H1 (cell line): ENCODE measurements at regions not wholly inside any gene's neighbourhood (a gene's known extent, or its start where the extent isn't known, plus 50 kb on each side); places are given as distances from the start of the nearest gene placed in this dataset.

Experiments
- CTCF ChIA-PET: fragments of 300-600 bp; sonication (Branson Sonifier 250); formaldehyde crosslinking; loops from one replicate; lab custom pipeline; 2021; ENCODE audit not compliant: partially characterized antibody; lab: Charles Lee
- POLR2A ChIA-PET: fragments of 300-600 bp; sonication (Branson Sonifier 250); formaldehyde crosslinking; loops from one replicate; lab custom pipeline; 2021; ENCODE audit warnings: inconsistent platforms; ENCODE audit not compliant: partially characterized antibody; lab: Charles Lee
- DNase-seq, 2 experiments: peaks; one replicate each; pipeline versions ENCODE4 v3.0.0 to v3.0.0-alpha.2; 2010 to 2022; ENCODE audit warnings: low spot score in 2 of 2, low read depth in 1 of 2, mixed read lengths in 1 of 2
- FAIRE-seq: peaks from 2 replicates; lab custom pipeline; 2011; peaks lifted over from hg19 to GRCh38; lab: Jason Lieb, UNC
- H2AFZ ChIP-seq: 2 replicates; pipeline ENCODE4 v1.8.1; 2012; ENCODE audit warnings: low read length, inconsistent platforms
- H2AK5ac ChIP-seq: 2 replicates; pipeline ENCODE4 v1.6.1; 2013; ENCODE audit warnings: low read depth, low read length
- H2BK120ac ChIP-seq: replicated peaks from 2 replicates; pipeline ENCODE3; 2013; ENCODE audit warnings: low read depth, low read length, inconsistent platforms
- H2BK12ac ChIP-seq: 2 replicates; pipeline ENCODE4 v1.6.1; 2013; ENCODE audit warnings: low read depth, low read length
- H2BK15ac ChIP-seq: 2 replicates; pipeline ENCODE4 v1.6.1; 2013; ENCODE audit warnings: low read length
- H2BK20ac ChIP-seq: 2 replicates; pipeline ENCODE4 v1.6.1; 2013; ENCODE audit warnings: low read length
- H2BK5ac ChIP-seq: 2 replicates; pipeline ENCODE4 v1.6.1; 2013; ENCODE audit warnings: low read depth, low read length
- H3K14ac ChIP-seq: 2 replicates; pipeline ENCODE4 v1.6.1; 2013; ENCODE audit warnings: inconsistent platforms; ENCODE audit not compliant: insufficient read length
- H3K18ac ChIP-seq: 2 replicates; pipeline ENCODE4 v1.6.1; 2013; ENCODE audit warnings: low read length; ENCODE audit errors: extremely low read depth
- H3K23ac ChIP-seq: 2 replicates; pipeline ENCODE4 v1.6.1; 2013; ENCODE audit warnings: inconsistent platforms; ENCODE audit not compliant: insufficient read length
- H3K23me2 ChIP-seq: 2 replicates; pipeline ENCODE4 v1.6.1; 2013; ENCODE audit warnings: low read depth, low read length
- H3K27ac ChIP-seq: 2 replicates; pipeline ENCODE4 v1.6.1; 2011; ENCODE audit warnings: low read depth, low read length, inconsistent platforms
- H3K27me3 ChIP-seq, 4 experiments: replicated peaks in 1 of 4; 1 replicate in 1 of 4; 2 replicates in 3 of 4; pipeline versions ENCODE4 v1.6.1 to v1.8.1; 2011 to 2013; ENCODE audit warnings: low read length in 3 of 4, mild to moderate bottlenecking in 3 of 4, inconsistent platforms in 2 of 4, mixed read lengths in 2 of 4, moderate library complexity in 1 of 4; ENCODE audit not compliant: control insufficient read depth in 3 of 4, insufficient read depth in 3 of 4; ENCODE audit errors: extremely low read depth in 1 of 4
- H3K36me3 ChIP-seq, 4 experiments: 2 replicates each; pipeline versions ENCODE4 v1.6.1 to v1.8.1; 2011 to 2013; ENCODE audit warnings: mild to moderate bottlenecking in 4 of 4, low read length in 3 of 4, moderate library complexity in 2 of 4, control low read depth in 1 of 4, inconsistent platforms in 1 of 4; ENCODE audit not compliant: insufficient read depth in 4 of 4, control insufficient read depth in 2 of 4
- H3K4ac ChIP-seq: replicated peaks from 2 replicates; pipeline ENCODE3; 2013; ENCODE audit warnings: low read length, low read depth, mixed read lengths, inconsistent platforms; ENCODE audit not compliant: insufficient read length
- H3K4me1 ChIP-seq, 4 experiments: replicated peaks in 1 of 4; 1 replicate in 1 of 4; 2 replicates in 3 of 4; pipeline versions ENCODE4 v1.6.1 to v1.8.1; 2011 to 2013; ENCODE audit warnings: low read length in 3 of 4, inconsistent platforms in 2 of 4, mixed read lengths in 1 of 4; ENCODE audit not compliant: insufficient read depth in 4 of 4, control insufficient read depth in 3 of 4
- H3K4me2 ChIP-seq, 2 experiments: 2 replicates each; pipeline versions ENCODE4 v1.6.1 to v1.8.1; 2011 to 2013; ENCODE audit warnings: low read depth in 2 of 2, low read length in 2 of 2, control low read depth in 1 of 2, inconsistent platforms in 1 of 2, mild to moderate bottlenecking in 1 of 2; ENCODE audit not compliant: insufficient read depth in 1 of 2
- H3K4me3 ChIP-seq, 4 experiments: fragments of 200-600, 300-600 bp in 1 of 4; sonication (generic), shearing (Covaris generic), sonication (Bioruptor Twin) in 1 of 4; 2 replicates each; pipeline versions ENCODE4 v1.5.1 to v1.8.1; 2011 to 2016; ENCODE audit warnings: low read length in 4 of 4, low read depth in 3 of 4, control low read depth in 2 of 4, inconsistent platforms in 2 of 4, mild to moderate bottlenecking in 2 of 4, mixed read lengths in 1 of 4, moderate library complexity in 1 of 4; ENCODE audit not compliant: insufficient read depth in 2 of 4; ENCODE audit errors: extremely low read depth in 1 of 4
- H3K56ac ChIP-seq: replicated peaks from 2 replicates; pipeline ENCODE3; 2013; ENCODE audit warnings: low read depth, mild to moderate bottlenecking, mixed read lengths, low read length, inconsistent platforms; ENCODE audit not compliant: insufficient read length
- H3K79me1 ChIP-seq: 2 replicates; pipeline ENCODE4 v1.6.1; 2013; ENCODE audit warnings: low read depth, low read length, control low read depth
- H3K79me2 ChIP-seq, 2 experiments: 2 replicates each; pipeline versions ENCODE4 v1.6.1 to v1.8.1; 2012 to 2013; ENCODE audit warnings: low read length in 2 of 2, mild to moderate bottlenecking in 2 of 2, inconsistent platforms in 1 of 2; ENCODE audit not compliant: insufficient read depth in 2 of 2, control insufficient read depth in 1 of 2
- H3K9ac ChIP-seq, 4 experiments: replicated peaks in 1 of 4; 1 replicate in 1 of 4; 2 replicates in 3 of 4; pipeline versions ENCODE4 v1.6.1 to v1.8.1; 2011 to 2013; ENCODE audit warnings: low read depth in 3 of 4, low read length in 3 of 4, control low read depth in 2 of 4, mild to moderate bottlenecking in 2 of 4, moderate library complexity in 2 of 4, inconsistent platforms in 1 of 4; ENCODE audit errors: extremely low read depth in 1 of 4
- H3K9me3 ChIP-seq, 2 experiments: 2 replicates each; pipeline versions ENCODE4 v1.6.1 to v1.8.1; 2012 to 2013; ENCODE audit warnings: mild to moderate bottlenecking in 2 of 2, moderate library complexity in 2 of 2, control low read depth in 1 of 2, inconsistent platforms in 1 of 2, low read depth in 1 of 2, low read length in 1 of 2, mixed read lengths in 1 of 2; ENCODE audit not compliant: insufficient read depth in 2 of 2
- H4K20me1 ChIP-seq, 2 experiments: replicated peaks in 1 of 2; 2 replicates each; pipeline versions ENCODE3 to v1.8.1; 2011 to 2013; ENCODE audit warnings: inconsistent platforms in 2 of 2, low read length in 2 of 2, mild to moderate bottlenecking in 1 of 2; ENCODE audit not compliant: insufficient read depth in 2 of 2, control insufficient read depth in 1 of 2
- H4K5ac ChIP-seq: 2 replicates; pipeline ENCODE4 v1.6.1; 2013; ENCODE audit warnings: low read length, low read depth, mixed read lengths, inconsistent platforms; ENCODE audit not compliant: insufficient read length
- H4K8ac ChIP-seq: 2 replicates; pipeline ENCODE4 v1.8.0; 2013; ENCODE audit warnings: mild to moderate bottlenecking, moderate library complexity, low read length, inconsistent platforms; ENCODE audit not compliant: insufficient read depth; ENCODE audit errors: extremely low read depth
- H4K91ac ChIP-seq: replicated peaks from 2 replicates; pipeline ENCODE3; 2013; ENCODE audit warnings: low read length, mixed read lengths, inconsistent platforms; ENCODE audit not compliant: insufficient read length
- CHD1 ChIP-seq: IDR thresholded peaks from 2 replicates; pipeline ENCODE4 v1.6.1; 2012; ENCODE audit warnings: low read depth, low read length, improper control_type of control experiment
- FOSL1 ChIP-seq: IDR thresholded peaks from 2 replicates; pipeline ENCODE4 v1.6.1; 2011; ENCODE audit warnings: mild to moderate bottlenecking, low read depth, low read length, moderate library complexity; ENCODE audit not compliant: insufficient read depth
- GABPA ChIP-seq: IDR thresholded peaks from 2 replicates; pipeline ENCODE4 v1.6.1; 2011; ENCODE audit warnings: mild to moderate bottlenecking, low read length, moderate library complexity, borderline replicate concordance; ENCODE audit not compliant: insufficient read depth
- SP1 ChIP-seq: IDR thresholded peaks from 2 replicates; pipeline ENCODE4 v1.6.1; 2011; ENCODE audit warnings: low read depth, low read length
- WGBS, 2 experiments: shearing (Covaris generic) in 1 of 2; methylation state at CpG; one replicate each; pipeline versions ENCODE4 v1.1.6 to v1.1.7; 2013 to 2015; ENCODE audit warnings: low lambda C conversion rate in 2 of 2, mixed read lengths in 2 of 2, inconsistent platforms in 1 of 2, low coverage in 1 of 2, missing lambda C conversion rate in 1 of 2; ENCODE audit not compliant: insufficient replicate concordance in 2 of 2, insufficient coverage in 1 of 2, insufficient read length in 1 of 2; ENCODE audit errors: extremely low coverage in 1 of 2, missing lambda C conversion rate in 1 of 2; 5-methylcytosine and 5-hydroxymethylcytosine counted together

GRCh38 chrX:116318672-116319071, 117.7 kb upstream of the SLC6A14 start:
- no peak overlapping the region for H3K14ac ChIP-seq
- no peak overlapping the region for H3K9ac ChIP-seq
- no peaks in the 10 kb centered on the region for H3K27me3 ChIP-seq
- POLR2A ChIA-PET, result interaction anchor here (0.6 kb wide), 1 partner anchor 54 kb away, joined by 3 read pairs; no protein-coding TSS in a partner anchor
- H2BK15ac ChIP-seq, result no peak overlapping the region
- 100% methylated on average over 1 of the region's 1 CpG; no CpG with 5 or more reads in 1 of the 2 experiments for WGBS, 2 experiments
- H2AK5ac ChIP-seq, result no peak overlapping the region
- CTCF ChIA-PET, result interaction anchor here (2.0 kb wide), 1 partner anchor 10 kb away, joined by 6 read pairs; no protein-coding TSS in a partner anchor
- no peaks in the 10 kb centered on the region for H3K23me2 ChIP-seq
- H4K5ac ChIP-seq, result no peak overlapping the region
- H3K4ac ChIP-seq, result no peak overlapping the region
- no peak overlapping the region for H3K27ac ChIP-seq
- H3K18ac ChIP-seq, result no peak overlapping the region
- H4K8ac ChIP-seq, result no peak overlapping the region
- no peaks in the 10 kb centered on the region for H3K79me2 ChIP-seq
- H3K36me3 ChIP-seq, result no peaks in the 10 kb centered on the region
- no peak overlapping the region for H2AFZ ChIP-seq
- H4K20me1 ChIP-seq, result no peaks in the 10 kb centered on the region
- no peak overlapping the region for H3K4me2 ChIP-seq
- FAIRE-seq, result no peak
- no peak overlapping the region for H3K4me3 ChIP-seq
- H3K9me3 ChIP-seq, result no peaks in the 10 kb centered on the region
- no peak overlapping the region for H3K23ac ChIP-seq
- H3K79me1 ChIP-seq, result no peaks in the 10 kb centered on the region
- no peak overlapping the region for H2BK20ac ChIP-seq
- no peak overlapping the region for H3K56ac ChIP-seq
- H2BK120ac ChIP-seq, result no peak overlapping the region
- no peak overlapping the region for H2BK5ac ChIP-seq
- H3K4me1 ChIP-seq, result no peaks in the 10 kb centered on the region
- H2BK12ac ChIP-seq, result no peak overlapping the region
- no peak overlapping the region for H4K91ac ChIP-seq
- DNase-seq, result no peak
- no peak for TF ChIP-seq SP1
- TF ChIP-seq GABPA, result no peak
- no peak for TF ChIP-seq FOSL1
- no peak for TF ChIP-seq CHD1
